ENCODE measurements at regions not wholly inside any gene's neighbourhood (a gene's known extent, or its start where the extent isn't known, plus 50 kb on each side); places are given as distances from the start of the nearest gene placed in this dataset.

- DNase-seq (ENCODE audit: low spot score), result no peak
- no peak overlapping the region for H3K27ac ChIP-seq
- H3K36me3 ChIP-seq, result no peaks in the 10 kb centered on the region
- no peaks in the 10 kb centered on the region for H3K27me3 ChIP-seq (replicated peaks; ENCODE audit: insufficient read depth)
- H3K4me1 ChIP-seq (ENCODE audit: control insufficient read depth in 1 of 2, low read depth in 2 of 2), result no peaks in the 10 kb centered on the region
- TF ChIP-seq, protein P1, sequence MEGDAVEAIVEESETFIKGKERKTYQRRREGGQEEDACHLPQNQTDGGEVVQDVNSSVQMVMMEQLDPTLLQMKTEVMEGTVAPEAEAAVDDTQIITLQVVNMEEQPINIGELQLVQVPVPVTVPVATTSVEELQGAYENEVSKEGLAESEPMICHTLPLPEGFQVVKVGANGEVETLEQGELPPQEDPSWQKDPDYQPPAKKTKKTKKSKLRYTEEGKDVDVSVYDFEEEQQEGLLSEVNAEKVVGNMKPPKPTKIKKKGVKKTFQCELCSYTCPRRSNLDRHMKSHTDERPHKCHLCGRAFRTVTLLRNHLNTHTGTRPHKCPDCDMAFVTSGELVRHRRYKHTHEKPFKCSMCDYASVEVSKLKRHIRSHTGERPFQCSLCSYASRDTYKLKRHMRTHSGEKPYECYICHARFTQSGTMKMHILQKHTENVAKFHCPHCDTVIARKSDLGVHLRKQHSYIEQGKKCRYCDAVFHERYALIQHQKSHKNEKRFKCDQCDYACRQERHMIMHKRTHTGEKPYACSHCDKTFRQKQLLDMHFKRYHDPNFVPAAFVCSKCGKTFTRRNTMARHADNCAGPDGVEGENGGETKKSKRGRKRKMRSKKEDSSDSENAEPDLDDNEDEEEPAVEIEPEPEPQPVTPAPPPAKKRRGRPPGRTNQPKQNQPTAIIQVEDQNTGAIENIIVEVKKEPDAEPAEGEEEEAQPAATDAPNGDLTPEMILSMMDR (IDR thresholded peaks at IDR 0.05), result no peak
- H3K4me3 ChIP-seq, result no peak overlapping the region
- no peak for ATAC-seq (ENCODE audit: insufficient number of reproducible peaks, low FRiP score, low read depth)
- no peaks in the 10 kb centered on the region for H3K9me3 ChIP-seq
Observed at GRCh38 chr3:164604687-164605086, 473.6 kb downstream of the SI start.

- Histone ChIP-seq H3K27me3 (replicated peaks; ENCODE audit: insufficient read depth) (no peaks in the 10 kb centered on the region), H3K27ac (no peak overlapping the region), H3K4me1 (ENCODE audit: control insufficient read depth in 1 of 2, low read depth in 2 of 2) (no peaks in the 10 kb centered on the region), H3K36me3 (no peaks in the 10 kb centered on the region), H3K9me3 (no peaks in the 10 kb centered on the region), H3K4me3 (no peak overlapping the region)
- TF ChIP-seq, protein P1 (IDR thresholded peaks at IDR 0.05), result no peak
- DNase-seq (ENCODE audit: low spot score) (no peak), ATAC-seq (ENCODE audit: insufficient number of reproducible peaks, low FRiP score, low read depth) (no peak)
Observed at GRCh38 chr3:164577667-164578210, 500.6 kb downstream of the SI start.

DNA sequence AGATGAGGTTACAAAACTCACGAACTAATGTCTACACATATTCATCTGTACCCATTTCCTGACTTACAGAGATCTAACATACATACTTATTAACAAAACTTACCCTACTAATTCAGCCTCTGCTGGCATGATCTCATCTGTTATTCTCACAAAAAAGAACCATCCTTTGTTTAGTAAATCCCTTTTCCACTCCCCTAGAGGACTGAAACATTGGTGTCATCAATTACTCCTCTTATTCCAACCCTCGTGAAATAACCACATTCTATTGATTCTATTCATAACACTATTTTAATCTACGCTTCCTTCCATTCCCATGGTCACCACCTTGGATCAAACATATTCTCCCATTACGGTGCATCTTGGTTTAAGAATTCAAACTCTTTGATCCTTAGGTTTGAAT is 505.9 kb downstream of the SI start:
- no peak for DNase-seq (ENCODE audit: low spot score)
- ATAC-seq (ENCODE audit: insufficient number of reproducible peaks, low FRiP score, low read depth), result no peak
- H3K9me3 ChIP-seq, result no peaks in the 10 kb centered on the region
- TF ChIP-seq, protein P1 (IDR thresholded peaks at IDR 0.05), result no peak
- H3K4me3 ChIP-seq, result no peak overlapping the region
- H3K27me3 ChIP-seq (replicated peaks; ENCODE audit: insufficient read depth), result no peaks in the 10 kb centered on the region
- H3K4me1 ChIP-seq (ENCODE audit: control insufficient read depth in 1 of 2, low read depth in 2 of 2), result no peaks in the 10 kb centered on the region
- H3K27ac ChIP-seq, result no peak overlapping the region
- no peaks in the 10 kb centered on the region for H3K36me3 ChIP-seq

DNA sequence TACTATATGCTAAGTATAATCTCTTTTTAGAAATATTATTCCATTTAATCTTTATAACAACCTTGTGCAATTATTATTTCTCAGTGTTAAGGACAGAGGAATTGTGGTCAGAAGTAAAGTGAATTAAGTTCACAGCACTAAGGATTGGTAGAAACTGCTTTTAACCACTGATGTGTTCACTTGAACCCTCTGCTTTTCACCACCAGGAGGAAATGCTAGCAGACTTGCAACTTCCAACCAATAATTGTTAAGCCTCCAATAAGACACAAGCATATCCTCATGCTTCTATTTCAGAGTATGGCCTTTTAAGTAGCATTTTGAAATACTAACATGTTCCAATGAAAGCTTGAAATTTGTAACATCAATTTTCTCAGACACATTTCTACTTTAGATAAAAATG is 527.4 kb downstream of the SI start:
- DNase-seq (ENCODE audit: low spot score), result no peak
- Histone ChIP-seq H3K9me3 (no peaks in the 10 kb centered on the region), H3K36me3 (no peaks in the 10 kb centered on the region), H3K4me1 (ENCODE audit: control insufficient read depth in 1 of 2, low read depth in 2 of 2) (no peaks in the 10 kb centered on the region), H3K27me3 (replicated peaks; ENCODE audit: insufficient read depth) (no peaks in the 10 kb centered on the region), H3K4me3 (no peak overlapping the region), H3K27ac (no peak overlapping the region)
- TF ChIP-seq, protein P1 (IDR thresholded peaks at IDR 0.05), result no peak
- ATAC-seq (ENCODE audit: insufficient number of reproducible peaks, low FRiP score, low read depth), result no peak

- H3K27ac ChIP-seq, result no peak overlapping the region
- H3K36me3 ChIP-seq, result no peaks in the 10 kb centered on the region
- H3K9me3 ChIP-seq, result no peaks in the 10 kb centered on the region
- H3K4me3 ChIP-seq, result no peak overlapping the region
- ATAC-seq (ENCODE audit: insufficient number of reproducible peaks, low FRiP score, low read depth), result no peak
- H3K27me3 ChIP-seq (replicated peaks; ENCODE audit: insufficient read depth), result no peaks in the 10 kb centered on the region
- H3K4me1 ChIP-seq (ENCODE audit: control insufficient read depth in 1 of 2, low read depth in 2 of 2), result no peaks in the 10 kb centered on the region
- TF ChIP-seq, protein P1 (IDR thresholded peaks at IDR 0.05), result no peak
- DNase-seq (ENCODE audit: low spot score), result no peak
Observed at GRCh38 chr3:164539215-164539614, 539.1 kb downstream of the SI start.

Measured in thoracic aorta (tissue), 2 donors.